Upper lobe of right lung (tissue), 1 donor: ENCODE measurements at regions not wholly inside any gene's neighbourhood (a gene's known extent, or its start where the extent isn't known, plus 50 kb on each side); places are given as distances from the start of the nearest gene placed in this dataset.
A peak's percentile ranks its signal among the peaks of the same experiment; 100 is the strongest.

Experiments
- ATAC-seq: fragments of 200-7000 bp; cut with Tn5 transposase; one replicate; pipeline ENCODE4 v1.9.1; 2020; ENCODE audit warnings: mild to moderate bottlenecking, moderate library complexity
- DNase-seq: peaks from one replicate; pipeline ENCODE4 v3.0.0-alpha.2; 2020
- H3K27ac ChIP-seq: fragments of 200-600 bp; one replicate; pipeline ENCODE4 v1.8.0; 2022
- H3K27me3 ChIP-seq: fragments of 200-600 bp; one replicate; pipeline ENCODE4 v1.8.0; 2022; ENCODE audit warnings: mild to moderate bottlenecking
- H3K36me3 ChIP-seq: fragments of 200-600 bp; one replicate; pipeline ENCODE4 v1.8.0; 2022
- H3K4me1 ChIP-seq: fragments of 200-600 bp; one replicate; pipeline ENCODE4 v1.8.0; 2022
- H3K4me3 ChIP-seq: fragments of 200-600 bp; one replicate; pipeline ENCODE4 v1.8.0; 2022; ENCODE audit warnings: mild to moderate bottlenecking
- H3K9me3 ChIP-seq: fragments of 200-600 bp; one replicate; pipeline ENCODE4 v1.8.0; 2022
- CTCF ChIP-seq: fragments of 200-600 bp; IDR thresholded peaks from one replicate; pipeline ENCODE4 v1.8.0; 2022; ENCODE audit warnings: antibody characterized with exemption
- intact Hi-C: fragments of 100-400 bp; cut with DNase I; formaldehyde crosslinking; loops from one replicate; pipeline ENCODE4 v1.11.0; 2022
- donor health status: DM: no; HTN: yes; CAD: no; lungs with severe emphysema.

GRCh38 chr14:65849558-65849957, 437.0 kb downstream of the FUT8 start:
- H3K27me3 ChIP-seq: no peaks in the 10 kb centered on the region
- no peak overlapping the region for H3K27ac ChIP-seq
- ATAC-seq: no peak
- TF ChIP-seq CTCF: no peak
- no peaks in the 10 kb centered on the region for H3K4me1 ChIP-seq
- no peaks in the 10 kb centered on the region for H3K36me3 ChIP-seq
- intact Hi-C loops: no loop called here
- H3K9me3 ChIP-seq: no peaks in the 10 kb centered on the region
- no peak for DNase-seq
- no peak overlapping the region for H3K4me3 ChIP-seq

- H3K36me3 ChIP-seq: no peaks in the 10 kb centered on the region
- no peak overlapping the region for H3K4me3 ChIP-seq
- intact Hi-C loops: no loop called here
- ATAC-seq (peak; percentile 19), DNase-seq (no peak)
- no peaks in the 10 kb centered on the region for H3K4me1 ChIP-seq
- no peak overlapping the region for H3K27ac ChIP-seq
- no peaks in the 10 kb centered on the region for H3K9me3 ChIP-seq
- H3K27me3 ChIP-seq: no peaks in the 10 kb centered on the region
- no peak for TF ChIP-seq CTCF
Observed at GRCh38 chr14:65850429-65851135, 438.1 kb downstream of the FUT8 start.

- no peaks in the 10 kb centered on the region for H3K9me3 ChIP-seq
- no peaks in the 10 kb centered on the region for H3K27me3 ChIP-seq
- ATAC-seq: no peak
- H3K4me1 ChIP-seq: no peaks in the 10 kb centered on the region
- TF ChIP-seq CTCF: no peak
- no peak for DNase-seq
- no peak overlapping the region for H3K4me3 ChIP-seq
- no peaks in the 10 kb centered on the region for H3K36me3 ChIP-seq
- intact Hi-C loops: no loop called here
- H3K27ac ChIP-seq: no peak overlapping the region
Observed at GRCh38 chr14:65852689-65853088, 440.2 kb downstream of the FUT8 start.

- Histone ChIP-seq H3K27ac (no peak overlapping the region), H3K4me3 (no peak overlapping the region), H3K4me1 (no peaks in the 10 kb centered on the region), H3K27me3 (no peaks in the 10 kb centered on the region), H3K9me3 (no peaks in the 10 kb centered on the region), H3K36me3 (no peaks in the 10 kb centered on the region)
- DNase-seq (no peak), ATAC-seq (no peak)
- intact Hi-C loops: no loop called here
- TF ChIP-seq CTCF: no peak
Observed at GRCh38 chr14:65853407-65853955, 441.0 kb downstream of the FUT8 start.

- intact Hi-C loops: no loop called here
- Histone ChIP-seq H3K27me3 (no peaks in the 10 kb centered on the region), H3K36me3 (no peaks in the 10 kb centered on the region), H3K27ac (no peak overlapping the region), H3K4me3 (no peak overlapping the region), H3K4me1 (no peaks in the 10 kb centered on the region), H3K9me3 (no peaks in the 10 kb centered on the region)
- no peak for TF ChIP-seq CTCF
- no peak for DNase-seq
- ATAC-seq: no peak
Observed at GRCh38 chr14:65854215-65854614, 441.7 kb downstream of the FUT8 start.
